ENCODE measurements at regions not wholly inside any gene's neighbourhood (a gene's known extent, or its start where the extent isn't known, plus 50 kb on each side); places are given as distances from the start of the nearest gene placed in this dataset.

DNA sequence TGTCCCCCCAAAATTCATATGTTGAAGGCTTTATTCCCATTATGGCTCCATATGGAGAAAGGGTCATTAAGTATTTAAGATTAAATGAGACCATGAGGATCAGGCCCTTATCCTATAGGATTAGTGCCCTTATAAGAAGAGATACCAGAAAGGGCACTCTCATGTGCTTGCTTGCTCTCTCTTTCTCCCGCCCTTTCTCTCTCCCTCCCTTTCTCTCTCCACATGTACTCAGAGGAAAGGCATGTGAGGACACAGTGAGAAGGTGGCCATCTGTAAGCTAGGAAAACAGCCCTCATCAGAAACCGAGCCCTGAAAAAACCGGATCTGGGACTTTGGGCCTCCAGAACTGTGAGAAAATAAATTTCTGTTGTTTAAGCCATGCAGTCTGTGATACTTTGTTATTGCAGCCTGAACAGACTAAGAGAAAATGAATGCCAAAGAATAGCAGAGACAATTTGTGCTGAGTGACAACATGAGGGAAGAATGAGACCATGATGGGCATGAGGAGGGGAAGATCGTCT is 300.0 kb upstream of the SLC39A10 start:
- TF ChIP-seq CHD2 (IDR thresholded peaks at IDR 0.05; ENCODE audit: low read length) (no peak), POLR2A (IDR thresholded peaks at IDR 0.05; ENCODE audit: control extremely low read depth in 1 of 2, low read depth in 2 of 2, low read length in 2 of 2) (no peak), TBP (IDR thresholded peaks at IDR 0.05; ENCODE audit: low read depth, low read length) (no peak), CBX8 (IDR thresholded peaks at IDR 0.05; ENCODE audit: borderline replicate concordance, low read depth, low read length) (no peak), TAF1 (IDR thresholded peaks at IDR 0.05; ENCODE audit: low read depth, low read length) (no peak)
- TF ChIP-seq, protein P1, sequence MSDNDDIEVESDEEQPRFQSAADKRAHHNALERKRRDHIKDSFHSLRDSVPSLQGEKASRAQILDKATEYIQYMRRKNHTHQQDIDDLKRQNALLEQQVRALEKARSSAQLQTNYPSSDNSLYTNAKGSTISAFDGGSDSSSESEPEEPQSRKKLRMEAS (IDR thresholded peaks at IDR 0.05): no peak
- TF ChIP-seq, protein P2, sequence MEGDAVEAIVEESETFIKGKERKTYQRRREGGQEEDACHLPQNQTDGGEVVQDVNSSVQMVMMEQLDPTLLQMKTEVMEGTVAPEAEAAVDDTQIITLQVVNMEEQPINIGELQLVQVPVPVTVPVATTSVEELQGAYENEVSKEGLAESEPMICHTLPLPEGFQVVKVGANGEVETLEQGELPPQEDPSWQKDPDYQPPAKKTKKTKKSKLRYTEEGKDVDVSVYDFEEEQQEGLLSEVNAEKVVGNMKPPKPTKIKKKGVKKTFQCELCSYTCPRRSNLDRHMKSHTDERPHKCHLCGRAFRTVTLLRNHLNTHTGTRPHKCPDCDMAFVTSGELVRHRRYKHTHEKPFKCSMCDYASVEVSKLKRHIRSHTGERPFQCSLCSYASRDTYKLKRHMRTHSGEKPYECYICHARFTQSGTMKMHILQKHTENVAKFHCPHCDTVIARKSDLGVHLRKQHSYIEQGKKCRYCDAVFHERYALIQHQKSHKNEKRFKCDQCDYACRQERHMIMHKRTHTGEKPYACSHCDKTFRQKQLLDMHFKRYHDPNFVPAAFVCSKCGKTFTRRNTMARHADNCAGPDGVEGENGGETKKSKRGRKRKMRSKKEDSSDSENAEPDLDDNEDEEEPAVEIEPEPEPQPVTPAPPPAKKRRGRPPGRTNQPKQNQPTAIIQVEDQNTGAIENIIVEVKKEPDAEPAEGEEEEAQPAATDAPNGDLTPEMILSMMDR (IDR thresholded peaks at IDR 0.05; ENCODE audit: control extremely low read depth in 1 of 3, insufficient read depth in 1 of 3, low read depth in 1 of 3, low read length in 3 of 3): no peak
